AG04450 (cell line): ENCODE measurements at regions not wholly inside any gene's neighbourhood (a gene's known extent, or its start where the extent isn't known, plus 50 kb on each side); places are given as distances from the start of the nearest gene placed in this dataset.
"Not testable (repeated sequence)": the region's sequence is repeated elsewhere in the genome, so short reads cannot be mapped to it uniquely, and the experiment has no call there.

Experiments used
- CTCF ChIA-PET: fragments of 300-600, 350-600 bp; formaldehyde crosslinking; extraction: SDS; loops from one replicate; lab custom pipeline; 2022; ENCODE audit warnings: antibody characterized with exemption, inconsistent platforms; lab: Charles Lee
- POLR2A ChIA-PET: fragments of 350-600 bp; formaldehyde crosslinking; extraction: SDS; loops from one replicate; lab custom pipeline; 2021; ENCODE audit warnings: antibody characterized with exemption, inconsistent platforms; lab: Yijun Ruan, JAX
- DNase-seq: peaks from one replicate; pipeline ENCODE4 v3.0.0-alpha.2; 2011; ENCODE audit warnings: low read depth, low spot score
- H3K27ac ChIP-seq: one replicate; pipeline ENCODE4 v1.5.1; 2012; ENCODE audit warnings: low read depth, low read length, control low read depth
- H3K27me3 ChIP-seq: one replicate; pipeline ENCODE4 v1.6.0; 2012; ENCODE audit warnings: low read length; ENCODE audit not compliant: control insufficient read depth, insufficient read depth
- H3K4me3 ChIP-seq: 2 replicates; pipeline ENCODE4 v1.5.1; 2011; ENCODE audit warnings: mild to moderate bottlenecking, low read depth, low read length, control low read depth
- H3K9me3 ChIP-seq: 2 replicates; pipeline ENCODE4 v1.5.1; 2012; ENCODE audit warnings: low read length; ENCODE audit not compliant: control insufficient read depth, insufficient read depth
- CTCF ChIP-seq: IDR thresholded peaks from 2 replicates; pipeline ENCODE4 v1.5.1; 2011; ENCODE audit warnings: low read depth, low read length, control low read depth, inconsistent platforms

GRCh38 chr13:50485979-50486935 is 357.2 kb downstream of the DLEU7 start:
- no peaks in the 10 kb centered on the region for H3K9me3 ChIP-seq
- POLR2A ChIA-PET, result interaction anchor here (0.7 kb wide), 1 partner anchor 54 kb away, joined by 4 read pairs; no protein-coding TSS in a partner anchor
- no peak overlapping the region for H3K27ac ChIP-seq
- no peaks in the 10 kb centered on the region for H3K27me3 ChIP-seq
- DNase-seq, result no peak
- no peak for TF ChIP-seq CTCF
- no peak overlapping the region for H3K4me3 ChIP-seq
- CTCF ChIA-PET, result no interaction called here

- no peaks in the 10 kb centered on the region for H3K9me3 ChIP-seq
- H3K27me3 ChIP-seq, result peaks cover 3% of the 10 kb centered on the region
- no peak overlapping the region for H3K27ac ChIP-seq
- POLR2A ChIA-PET, result no interaction called here
- H3K4me3 ChIP-seq, result no peak overlapping the region
- no peak for DNase-seq
- no peak for TF ChIP-seq CTCF
- CTCF ChIA-PET, result no interaction called here
These were observed 349.8 kb downstream of the DLEU7 start for GRCh38 chr13:50493683-50494082.

DNA sequence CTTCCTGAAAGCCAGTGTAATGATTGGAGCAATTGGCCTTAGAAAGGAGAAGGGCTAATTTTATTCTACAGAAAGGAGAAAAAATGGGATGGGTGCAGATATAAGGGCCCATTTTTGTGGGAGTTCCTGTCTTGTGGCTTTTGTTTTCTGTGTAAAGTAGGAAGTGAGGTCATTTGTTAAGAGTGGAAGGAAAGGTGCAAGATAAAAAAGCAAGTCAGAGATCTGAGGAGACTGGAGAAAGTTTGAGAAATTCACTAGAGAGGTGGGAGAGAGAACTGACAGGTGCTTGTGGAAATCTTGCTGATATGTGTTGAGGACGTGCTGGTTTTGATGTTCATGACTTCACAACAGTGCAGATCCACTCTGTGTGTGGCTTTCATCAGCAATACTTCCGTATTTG is 349.4 kb downstream of the DLEU7 start:
- no peak for TF ChIP-seq CTCF
- ChIA-PET CTCF (no interaction called here), POLR2A (no interaction called here)
- H3K27ac ChIP-seq, result no peak overlapping the region
- no peaks in the 10 kb centered on the region for H3K9me3 ChIP-seq
- no peak for DNase-seq
- H3K27me3 ChIP-seq, result peaks cover 3% of the 10 kb centered on the region
- H3K4me3 ChIP-seq, result no peak overlapping the region

- H3K27me3 ChIP-seq, POLR2A ChIA-PET, H3K9me3 ChIP-seq, H3K27ac ChIP-seq, CTCF ChIA-PET, DNase-seq, H3K4me3 ChIP-seq: not testable (repeated sequence)
These were observed 340.3 kb downstream of the DLEU7 start for GRCh38 chr13:50503212-50503611.

GRCh38 chr13:50509167-50509566 is 334.3 kb downstream of the DLEU7 start:
- no peak overlapping the region for H3K27ac ChIP-seq
- no peaks in the 10 kb centered on the region for H3K27me3 ChIP-seq
- H3K4me3 ChIP-seq, result no peak overlapping the region
- POLR2A ChIA-PET, result interaction anchor here (0.7 kb wide), 1 partner anchor 9 kb away, joined by 8 read pairs; no protein-coding TSS in a partner anchor
- no peak for TF ChIP-seq CTCF
- peaks cover 5% of the 10 kb centered on the region for H3K9me3 ChIP-seq
- no peak for DNase-seq
- CTCF ChIA-PET, result interaction anchor here (0.8 kb wide), 1 partner anchor 533 kb away, joined by 3 read pairs; no protein-coding TSS in a partner anchor
